Neural progenitor cell (in vitro differentiated cells): ENCODE measurements at regions not wholly inside any gene's neighbourhood (a gene's known extent, or its start where the extent isn't known, plus 50 kb on each side); places are given as distances from the start of the nearest gene placed in this dataset.
A peak's percentile ranks its signal among the peaks of the same experiment; 100 is the strongest.

ENCODE experiments used
- EZH2 ChIP-seq: fragments of 200-600 bp; sonication (generic); IDR thresholded peaks from 2 replicates; pipeline ENCODE4 v1.6.1; 2017; ENCODE audit warnings: antibody characterized with exemption, mild to moderate bottlenecking, moderate library complexity
- EZH2phosphoT487 ChIP-seq: fragments of 200-600 bp; sonication (generic); IDR thresholded peaks from 2 replicates; pipeline ENCODE4 v1.6.1; 2017; ENCODE audit warnings: antibody characterized with exemption
- TF ChIP-seq, protein P1 (sequence below): fragments of 200-600 bp; sonication (generic); IDR thresholded peaks from 2 replicates; pipeline ENCODE4 v1.5.1; 2017; ENCODE audit warnings: antibody characterized with exemption, mild to moderate bottlenecking

DNA sequence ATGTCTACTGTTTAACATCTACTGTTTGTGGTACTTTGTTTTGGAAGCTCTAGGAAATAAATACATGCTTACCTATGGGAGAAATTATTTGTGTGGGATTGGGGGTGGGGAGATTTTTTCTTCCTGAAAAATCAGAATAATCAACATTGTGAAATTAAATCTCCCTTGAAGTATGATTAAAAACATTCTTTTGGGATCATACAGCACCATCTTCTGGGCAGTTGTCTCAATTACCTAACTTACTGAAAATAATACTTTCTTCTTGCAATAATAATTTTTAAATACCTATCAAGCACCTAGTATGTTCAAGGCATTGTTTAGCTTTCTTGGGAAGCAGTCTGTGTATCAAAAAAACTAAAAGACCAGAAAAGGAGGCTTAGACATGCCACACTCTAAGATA, 576.5 kb upstream of the ARGLU1 start:
- TF ChIP-seq, protein P1, sequence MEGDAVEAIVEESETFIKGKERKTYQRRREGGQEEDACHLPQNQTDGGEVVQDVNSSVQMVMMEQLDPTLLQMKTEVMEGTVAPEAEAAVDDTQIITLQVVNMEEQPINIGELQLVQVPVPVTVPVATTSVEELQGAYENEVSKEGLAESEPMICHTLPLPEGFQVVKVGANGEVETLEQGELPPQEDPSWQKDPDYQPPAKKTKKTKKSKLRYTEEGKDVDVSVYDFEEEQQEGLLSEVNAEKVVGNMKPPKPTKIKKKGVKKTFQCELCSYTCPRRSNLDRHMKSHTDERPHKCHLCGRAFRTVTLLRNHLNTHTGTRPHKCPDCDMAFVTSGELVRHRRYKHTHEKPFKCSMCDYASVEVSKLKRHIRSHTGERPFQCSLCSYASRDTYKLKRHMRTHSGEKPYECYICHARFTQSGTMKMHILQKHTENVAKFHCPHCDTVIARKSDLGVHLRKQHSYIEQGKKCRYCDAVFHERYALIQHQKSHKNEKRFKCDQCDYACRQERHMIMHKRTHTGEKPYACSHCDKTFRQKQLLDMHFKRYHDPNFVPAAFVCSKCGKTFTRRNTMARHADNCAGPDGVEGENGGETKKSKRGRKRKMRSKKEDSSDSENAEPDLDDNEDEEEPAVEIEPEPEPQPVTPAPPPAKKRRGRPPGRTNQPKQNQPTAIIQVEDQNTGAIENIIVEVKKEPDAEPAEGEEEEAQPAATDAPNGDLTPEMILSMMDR = peak; percentile 43
- no peak for TF ChIP-seq EZH2phosphoT487
- no peak for TF ChIP-seq EZH2
